HS-27A (cell line): ENCODE measurements at regions not wholly inside any gene's neighbourhood (a gene's known extent, or its start where the extent isn't known, plus 50 kb on each side); places are given as distances from the start of the nearest gene placed in this dataset.
"Not testable (repeated sequence)": the region's sequence is repeated elsewhere in the genome, so short reads cannot be mapped to it uniquely, and the experiment has no call there.

ENCODE experiments used
- DNase-seq: peaks from one replicate; pipeline ENCODE4 v3.0.0-alpha.2; 2012; ENCODE audit warnings: low read depth, missing footprints

DNA sequence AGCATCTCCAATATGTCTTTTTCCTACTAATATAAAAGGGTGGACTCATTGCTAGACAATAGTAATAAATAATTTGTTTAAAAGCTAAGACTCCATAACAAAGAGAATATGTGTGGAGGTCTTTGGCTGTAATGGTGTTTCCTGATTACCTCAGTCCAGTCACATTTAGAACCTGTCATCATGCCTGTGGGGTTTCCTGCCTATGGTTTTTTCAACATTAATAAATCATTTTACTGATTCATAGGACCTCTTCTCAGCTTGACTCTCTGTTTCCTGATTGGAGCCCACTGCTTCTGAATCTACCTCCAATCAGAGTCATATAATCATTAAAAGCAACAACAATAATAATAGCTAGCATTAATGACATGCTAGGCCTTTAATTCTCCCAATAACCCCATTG, 52.4 kb upstream of the GNAI1 start:
- DNase-seq: no peak

- DNase-seq: no peak
Measured at GRCh38 chr7:80078886-80079285, 55.7 kb upstream of the GNAI1 start.

DNA sequence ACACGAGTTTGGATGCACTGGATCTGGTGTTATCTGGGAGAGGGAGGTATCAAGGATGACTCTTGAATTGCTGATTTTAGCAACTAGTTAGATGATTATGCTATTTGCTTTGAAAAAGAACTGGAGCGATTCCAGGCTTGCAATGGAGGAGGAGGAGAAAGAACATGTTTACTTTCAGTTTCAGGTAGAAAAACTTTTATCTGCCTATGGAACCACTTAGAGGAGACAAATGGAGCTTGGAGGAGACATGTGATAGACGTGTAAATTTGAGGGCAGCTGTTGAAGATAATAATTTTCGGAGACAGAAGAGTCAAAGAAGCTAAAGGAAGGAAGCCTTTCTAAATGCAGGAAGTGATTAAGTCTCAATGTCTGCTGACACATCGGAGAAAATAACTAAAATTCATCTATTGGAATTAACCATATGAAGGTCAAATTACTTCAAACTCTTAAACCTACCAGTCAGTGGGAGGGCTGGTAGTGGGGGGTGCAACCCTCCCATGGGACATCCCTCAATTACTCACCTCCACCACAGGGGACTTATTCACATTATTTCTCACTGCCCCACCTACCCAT, 56.4 kb upstream of the GNAI1 start:
- no peak for DNase-seq

GRCh38 chr7:80070391-80070790, 64.2 kb upstream of the GNAI1 start:
- no peak for DNase-seq

DNA sequence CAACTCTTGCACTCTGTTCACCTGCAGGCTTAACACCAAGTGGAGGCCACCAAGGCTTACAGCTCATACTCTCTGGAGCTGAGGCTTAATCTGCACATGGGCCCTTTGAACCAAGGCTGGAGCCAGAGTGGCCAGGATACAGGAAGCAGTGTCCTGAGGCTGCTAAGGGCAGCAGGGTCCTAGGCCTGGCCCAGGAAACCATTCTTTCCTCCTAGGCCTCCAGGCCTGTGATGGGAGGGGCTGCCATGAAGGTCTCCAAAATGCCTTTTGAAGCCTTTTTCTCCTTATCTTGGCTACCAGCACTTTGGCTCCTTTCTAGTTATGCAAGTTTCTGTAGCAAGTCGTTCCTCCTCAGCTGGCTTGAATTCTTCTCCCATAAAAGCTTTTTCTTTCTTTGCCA, 68.0 kb upstream of the GNAI1 start:
- DNase-seq: no peak

GRCh38 chr7:80063834-80064233, 70.8 kb upstream of the GNAI1 start:
- no peak for DNase-seq

- peak; percentile 46 for DNase-seq
Measured at GRCh38 chr7:80060218-80060806, 74.3 kb upstream of the GNAI1 start.

GRCh38 chr7:80057488-80057887, 77.1 kb upstream of the GNAI1 start:
- no peak for DNase-seq

DNA sequence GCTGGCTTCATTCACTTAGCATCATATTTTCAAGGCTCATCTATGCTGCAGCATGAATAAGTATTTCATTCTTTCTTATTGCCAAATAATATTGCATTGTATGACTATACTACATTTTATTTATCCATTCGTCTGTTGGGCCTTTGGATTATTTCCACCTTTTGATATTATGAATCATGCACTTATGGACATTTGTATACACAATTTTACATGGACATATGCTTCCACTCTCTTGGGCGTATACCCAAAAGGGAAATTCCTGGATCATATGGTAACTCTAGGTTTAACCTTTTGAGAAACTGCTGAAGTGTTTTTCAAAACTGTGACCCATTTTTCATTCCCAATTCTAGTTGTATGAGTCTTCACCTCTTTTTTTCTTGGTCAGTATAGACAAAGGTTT, 80.3 kb upstream of the GNAI1 start:
- peak; percentile 31 for DNase-seq

- DNase-seq: no peak
Measured at GRCh38 chr7:80053124-80053523, 81.5 kb upstream of the GNAI1 start.

DNA sequence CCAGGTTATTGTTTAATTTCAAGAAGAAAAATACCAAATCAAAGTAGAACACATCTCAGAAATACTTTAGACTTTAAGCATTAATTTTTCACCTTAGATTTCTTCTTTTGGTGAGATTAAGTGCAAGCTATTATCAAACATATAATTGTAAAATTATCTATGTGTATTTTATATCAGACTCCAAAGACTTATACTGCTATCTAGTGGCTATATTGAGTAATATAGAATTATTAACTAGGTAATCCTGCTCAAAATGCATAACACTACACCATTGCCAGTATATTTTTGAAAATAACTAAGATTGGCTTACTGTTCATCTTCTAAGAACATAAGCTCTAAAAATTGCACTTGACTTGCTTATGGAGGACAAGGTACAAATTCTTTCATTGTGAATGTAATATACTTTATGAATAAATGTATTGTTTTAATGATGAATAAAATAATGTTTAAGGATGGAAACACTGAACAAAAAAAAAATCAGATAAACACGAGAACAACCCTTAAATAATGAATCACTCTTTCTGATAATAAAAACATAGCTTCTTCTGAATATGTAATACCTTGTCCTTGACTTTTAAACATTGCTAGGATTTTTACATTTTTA, 86.7 kb upstream of the GNAI1 start:
- no peak for DNase-seq

DNA sequence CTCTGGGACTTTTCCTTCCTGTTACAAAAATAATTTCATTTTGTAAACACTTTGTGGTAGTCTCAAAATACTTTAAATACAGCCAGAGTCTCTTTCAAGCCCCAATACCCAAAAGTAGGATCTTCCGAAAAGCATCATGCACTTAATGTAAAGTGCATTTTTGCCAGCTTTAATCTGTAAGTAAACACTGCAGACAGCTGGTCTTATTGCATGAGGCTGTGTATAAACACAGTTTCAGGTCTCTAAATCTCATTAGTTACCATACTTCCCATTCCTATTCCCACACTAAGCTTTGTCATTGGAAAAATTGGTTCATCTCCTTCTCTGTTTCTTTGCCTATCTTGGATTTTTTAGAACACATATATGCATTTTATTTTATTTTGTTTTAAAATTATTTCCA, 87.6 kb upstream of the GNAI1 start:
- no peak for DNase-seq

- no peak for DNase-seq
Measured at GRCh38 chr7:80044796-80045195, 89.8 kb upstream of the GNAI1 start.

DNA sequence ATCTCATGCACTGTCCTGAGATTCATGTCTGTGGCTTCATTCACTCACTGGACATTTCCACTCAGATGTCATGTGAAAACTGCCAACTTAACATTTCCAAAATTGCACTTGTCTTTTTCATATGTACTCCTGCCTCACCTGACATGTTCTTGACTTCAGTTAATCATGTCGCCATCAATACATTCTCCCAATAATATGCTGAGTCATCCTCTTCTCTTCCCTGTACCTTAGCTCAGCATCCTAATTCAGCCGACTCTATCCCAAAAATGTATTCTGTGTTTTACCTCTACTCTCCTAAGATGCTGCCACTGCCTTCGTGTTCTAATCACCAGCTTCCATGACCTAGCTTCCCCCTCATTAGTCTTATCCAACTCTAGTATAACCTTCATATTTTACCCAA, 93.9 kb upstream of the GNAI1 start:
- no peak for DNase-seq

DNA sequence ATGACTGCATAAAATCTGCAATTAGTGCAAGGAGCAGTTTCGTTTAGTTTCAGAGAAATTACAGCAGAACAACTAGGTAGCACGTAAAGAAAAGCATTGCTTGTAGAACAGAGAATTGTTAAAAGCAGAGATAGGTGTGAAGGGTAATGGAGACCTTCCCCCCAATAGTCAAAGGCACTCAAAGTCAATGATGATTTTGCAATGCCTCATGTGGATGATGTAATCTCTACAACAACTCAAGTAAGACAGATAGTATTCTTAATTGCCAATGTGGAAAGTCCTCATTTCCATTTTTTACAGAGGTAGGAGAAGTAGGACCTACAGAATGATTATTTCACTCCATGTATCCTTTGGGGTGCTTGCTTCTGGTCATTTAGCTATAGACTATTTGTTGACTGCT, 94.3 kb upstream of the GNAI1 start:
- no peak for DNase-seq

- no peak for DNase-seq
Measured at GRCh38 chr7:80039251-80039884, 95.3 kb upstream of the GNAI1 start.

- no peak for DNase-seq
Measured at GRCh38 chr7:80037689-80038088, 96.9 kb upstream of the GNAI1 start.

- no peak for DNase-seq
Measured at GRCh38 chr7:80036107-80036506, 98.5 kb upstream of the GNAI1 start.

DNA sequence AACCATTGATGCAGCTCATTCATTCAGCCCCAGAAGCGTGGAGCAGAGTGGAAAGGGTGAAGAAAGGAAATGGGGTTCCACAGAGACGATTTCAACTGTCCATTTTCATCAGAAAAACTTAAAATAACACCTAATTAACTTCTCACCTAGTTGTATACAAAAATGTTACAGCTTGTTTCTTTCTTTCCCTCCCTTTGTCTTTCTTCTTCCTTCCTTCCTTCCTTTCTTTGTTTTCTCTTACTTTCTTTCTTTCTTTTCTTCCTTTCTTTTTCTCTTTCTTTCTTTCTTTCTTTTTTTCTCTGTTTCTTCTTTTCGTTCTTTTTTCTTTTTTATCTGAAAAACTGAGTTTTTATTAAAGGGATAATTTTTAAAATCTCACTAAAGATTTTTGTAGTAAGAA, 105.9 kb upstream of the GNAI1 start:
- no peak for DNase-seq

GRCh38 chr7:80027611-80028173, 106.9 kb upstream of the GNAI1 start:
- no peak for DNase-seq

GRCh38 chr7:80026766-80027165, 107.9 kb upstream of the GNAI1 start:
- DNase-seq: no peak

DNA sequence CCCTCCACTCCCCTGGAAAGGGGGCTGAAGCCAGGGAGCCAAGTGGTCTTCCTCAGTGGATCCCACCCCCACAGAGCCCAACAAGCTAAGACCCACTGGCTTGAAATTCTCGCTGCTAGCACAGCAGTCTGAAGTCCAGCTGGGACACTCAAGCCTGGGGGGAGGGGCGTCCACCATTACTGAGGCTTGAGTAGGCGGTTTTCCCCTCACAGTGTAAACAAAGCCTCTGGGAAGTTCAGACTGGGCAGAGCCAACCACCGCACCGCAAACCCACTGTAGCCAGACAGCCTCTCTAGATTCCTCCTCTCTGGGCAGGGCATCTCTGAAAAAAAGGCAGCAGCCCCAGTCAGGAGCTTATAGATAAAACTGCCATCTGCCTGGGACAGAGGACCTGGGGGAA, 114.4 kb upstream of the GNAI1 start:
- DNase-seq: not testable (repeated sequence)

- not testable (repeated sequence) for DNase-seq
Measured at GRCh38 chr7:80019809-80020207, 114.8 kb upstream of the GNAI1 start.
